Calu3 (cell line): ENCODE measurements at regions not wholly inside any gene's neighbourhood (a gene's known extent, or its start where the extent isn't known, plus 50 kb on each side); places are given as distances from the start of the nearest gene placed in this dataset.
A peak's percentile ranks its signal among the peaks of the same experiment; 100 is the strongest.

Experiments used
- BruUV-seq: library from RNA; stranded (reverse); fragments of 400-500 nt; replicated peaks from 2 replicates; lab custom pipeline; 2021; lab: Mats Ljungman, UMichigan
- CTCF ChIA-PET: fragments of 300-600 bp; sonication (Branson Sonifier 250); formaldehyde crosslinking; loops from one replicate; lab custom pipeline; 2022; ENCODE audit warnings: antibody characterized with exemption; lab: Charles Lee
- DNase-seq: peaks from one replicate; pipeline ENCODE4 v3.0.0; 2022
- H3K27ac Mint-ChIP-seq: one replicate; pipeline ENCODE4 v1.8.0; 2022; ENCODE audit warnings: mixed read lengths; ENCODE audit not compliant: unreplicated experiment
- H3K27me3 Mint-ChIP-seq: one replicate; pipeline ENCODE4 v1.8.0; 2022; ENCODE audit warnings: mixed read lengths; ENCODE audit not compliant: unreplicated experiment
- H3K36me3 Mint-ChIP-seq: one replicate; pipeline ENCODE4 v1.8.0; 2022; ENCODE audit warnings: mild to moderate bottlenecking, moderate library complexity, mixed read lengths; ENCODE audit not compliant: insufficient read depth, unreplicated experiment
- H3K4me1 Mint-ChIP-seq: one replicate; pipeline ENCODE4 v1.8.0; 2022; ENCODE audit warnings: mild to moderate bottlenecking, low read depth, mixed read lengths; ENCODE audit not compliant: unreplicated experiment
- H3K4me3 Mint-ChIP-seq: one replicate; pipeline ENCODE4 v1.8.0; 2022; ENCODE audit warnings: mild to moderate bottlenecking, low read depth, moderate library complexity, mixed read lengths; ENCODE audit not compliant: unreplicated experiment
- H3K9me3 Mint-ChIP-seq: one replicate; pipeline ENCODE4 v1.8.0; 2022; ENCODE audit warnings: low read depth, mixed read lengths; ENCODE audit not compliant: unreplicated experiment
- CTCF ChIP-seq: fragments of 200-600 bp; IDR thresholded peaks from one replicate; pipeline ENCODE4 v1.8.0; 2022; ENCODE audit warnings: antibody characterized with exemption; ENCODE audit not compliant: unreplicated experiment
- intact Hi-C: fragments of 100-400 bp; cut with micrococcal nuclease; formaldehyde crosslinking; loops from one replicate; pipeline ENCODE4 v1.10.0; 2022; ENCODE audit not compliant: unreplicated experiment

DNA sequence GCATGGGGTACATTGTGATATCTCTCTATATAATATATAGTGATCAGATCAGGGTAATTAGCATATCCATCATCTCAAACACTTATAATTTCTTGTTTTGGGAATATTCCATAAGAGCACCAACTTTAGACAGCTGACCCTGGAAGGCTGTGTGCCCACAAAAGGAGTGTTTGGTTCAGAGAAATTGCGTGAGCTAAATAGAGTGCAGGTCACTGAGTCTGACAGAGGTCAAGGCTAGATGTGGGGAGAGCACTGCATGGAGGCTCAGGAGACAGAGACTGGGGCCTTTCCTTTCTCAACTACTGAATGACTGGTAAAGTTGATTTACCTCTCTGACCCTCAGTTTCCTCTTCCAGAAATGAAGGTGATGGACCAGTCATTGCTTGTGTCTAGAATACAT lies 114.9 kb upstream of the ADGRF1 start:
- Mint-ChIP-seq H3K36me3 (no peaks in the 10 kb centered on the region), H3K4me1 (peaks cover 60% of the 10 kb centered on the region), H3K27me3 (no peaks in the 10 kb centered on the region), H3K27ac (no peak overlapping the region), H3K4me3 (no peak overlapping the region), H3K9me3 (no peaks in the 10 kb centered on the region)
- no peak for TF ChIP-seq CTCF
- no TSS peak for BruUV-seq
- DNase-seq, result no peak
- CTCF ChIA-PET, result no interaction called here
- intact Hi-C loops, result no loop called here

GRCh38 chr6:47156196-47156595 lies 114.1 kb upstream of the ADGRF1 start:
- H3K4me3 Mint-ChIP-seq, result no peak overlapping the region
- intact Hi-C loops, result no loop called here
- no peaks in the 10 kb centered on the region for H3K9me3 Mint-ChIP-seq
- no peaks in the 10 kb centered on the region for H3K27me3 Mint-ChIP-seq
- H3K36me3 Mint-ChIP-seq, result no peaks in the 10 kb centered on the region
- H3K4me1 Mint-ChIP-seq, result peaks cover 66% of the 10 kb centered on the region
- CTCF ChIA-PET, result no interaction called here
- no TSS peak for BruUV-seq
- no peak overlapping the region for H3K27ac Mint-ChIP-seq
- no peak for TF ChIP-seq CTCF
- no peak for DNase-seq

DNA sequence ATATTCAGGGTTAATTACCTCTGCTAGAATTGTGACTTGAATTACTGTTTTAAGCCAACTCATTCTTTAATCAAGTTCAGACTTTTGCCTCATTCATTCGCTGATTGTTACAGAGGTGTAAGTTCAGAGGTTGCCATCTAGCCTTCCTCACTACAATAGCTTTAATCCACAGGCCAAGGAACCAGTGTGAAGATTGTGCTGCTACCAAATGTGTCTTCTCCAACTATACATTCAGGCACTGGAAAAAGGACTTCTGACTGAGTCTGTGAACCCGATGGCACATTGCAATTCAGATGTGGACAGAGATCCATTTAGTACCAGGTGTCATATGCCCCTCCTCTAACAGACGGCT lies 111.2 kb upstream of the ADGRF1 start:
- no peaks in the 10 kb centered on the region for H3K36me3 Mint-ChIP-seq
- TF ChIP-seq CTCF, result no peak
- peaks cover 48% of the 10 kb centered on the region for H3K4me1 Mint-ChIP-seq
- intact Hi-C loops, result loop anchor here (1.0 kb wide), 2 partner anchors 29 to 48 kb away; no protein-coding TSS in a partner anchor
- DNase-seq, result no peak
- no peaks in the 10 kb centered on the region for H3K27me3 Mint-ChIP-seq
- BruUV-seq, result no TSS peak
- H3K9me3 Mint-ChIP-seq, result no peaks in the 10 kb centered on the region
- H3K27ac Mint-ChIP-seq, result peak overlapping the region; percentile 10
- H3K4me3 Mint-ChIP-seq, result no peak overlapping the region
- CTCF ChIA-PET, result interaction anchor here (0.6 to 1.3 kb wide), 2 partner anchors 15 to 37 kb away, joined by 3 to 4 read pairs; no protein-coding TSS in a partner anchor

- Mint-ChIP-seq H3K4me3 (no peak overlapping the region), H3K27ac (peak overlapping the region; percentile 10), H3K27me3 (no peaks in the 10 kb centered on the region), H3K4me1 (peaks cover 52% of the 10 kb centered on the region), H3K9me3 (no peaks in the 10 kb centered on the region), H3K36me3 (no peaks in the 10 kb centered on the region)
- intact Hi-C loops, result loop anchor here (1.0 kb wide), 2 partner anchors 29 to 48 kb away; no protein-coding TSS in a partner anchor
- no TSS peak for BruUV-seq
- no peak for TF ChIP-seq CTCF
- CTCF ChIA-PET, result interaction anchor here (0.6 to 1.3 kb wide), 4 partner anchors 15 to 367 kb away, joined by 3 to 5 read pairs (median 4); no protein-coding TSS in a partner anchor
- peak; percentile 31 for DNase-seq
These were observed 110.7 kb upstream of the ADGRF1 start for GRCh38 chr6:47152666-47153403.
